BJ (cell line): ENCODE measurements at regions not wholly inside any gene's neighbourhood (a gene's known extent, or its start where the extent isn't known, plus 50 kb on each side); places are given as distances from the start of the nearest gene placed in this dataset.
A peak's percentile ranks its signal among the peaks of the same experiment; 100 is the strongest.

Source experiments
- CTCF ChIA-PET: fragments of 350-600 bp; formaldehyde crosslinking; extraction: SDS; loops from one replicate; lab custom pipeline; 2021; ENCODE audit warnings: antibody characterized with exemption, inconsistent platforms; lab: Yijun Ruan, JAX
- POLR2A ChIA-PET: fragments of 300-600 bp; sonication (Branson Sonifier 250); formaldehyde crosslinking; extraction: SDS; loops from one replicate; lab custom pipeline; 2021; ENCODE audit warnings: antibody characterized with exemption; lab: Charles Lee
- DNase-seq: peaks from one replicate; pipeline ENCODE4 v3.0.0-alpha.2; 2011; ENCODE audit warnings: low read depth
- H3K27me3 ChIP-seq: 2 replicates; pipeline ENCODE4 v1.6.0; 2011; ENCODE audit warnings: low read length; ENCODE audit not compliant: control insufficient read depth, insufficient read depth
- H3K36me3 ChIP-seq: 2 replicates; pipeline ENCODE4 v1.5.1; 2011; ENCODE audit warnings: low read length; ENCODE audit not compliant: control insufficient read depth, insufficient read depth
- H3K4me3 ChIP-seq: 2 replicates; pipeline ENCODE4 v1.5.1; 2011; ENCODE audit warnings: low read depth, mild to moderate bottlenecking, control low read depth, low read length
- TF ChIP-seq, protein P1 (sequence below): IDR thresholded peaks from 2 replicates; pipeline ENCODE4 v1.5.1; 2011; ENCODE audit warnings: low read depth, mild to moderate bottlenecking, control low read depth, inconsistent platforms, low read length, moderate library complexity; ENCODE audit not compliant: insufficient read depth

- H3K27me3 ChIP-seq: no peaks in the 10 kb centered on the region; the same call in 1 of the 2 replicates
- CTCF ChIA-PET: interaction anchor here (0.7 to 2.3 kb wide), 4 partner anchors 13 to 59 kb away, joined by 3 to 8 read pairs (median 4); no protein-coding TSS in a partner anchor
- no peaks in the 10 kb centered on the region for H3K36me3 ChIP-seq
- TF ChIP-seq, protein P1, sequence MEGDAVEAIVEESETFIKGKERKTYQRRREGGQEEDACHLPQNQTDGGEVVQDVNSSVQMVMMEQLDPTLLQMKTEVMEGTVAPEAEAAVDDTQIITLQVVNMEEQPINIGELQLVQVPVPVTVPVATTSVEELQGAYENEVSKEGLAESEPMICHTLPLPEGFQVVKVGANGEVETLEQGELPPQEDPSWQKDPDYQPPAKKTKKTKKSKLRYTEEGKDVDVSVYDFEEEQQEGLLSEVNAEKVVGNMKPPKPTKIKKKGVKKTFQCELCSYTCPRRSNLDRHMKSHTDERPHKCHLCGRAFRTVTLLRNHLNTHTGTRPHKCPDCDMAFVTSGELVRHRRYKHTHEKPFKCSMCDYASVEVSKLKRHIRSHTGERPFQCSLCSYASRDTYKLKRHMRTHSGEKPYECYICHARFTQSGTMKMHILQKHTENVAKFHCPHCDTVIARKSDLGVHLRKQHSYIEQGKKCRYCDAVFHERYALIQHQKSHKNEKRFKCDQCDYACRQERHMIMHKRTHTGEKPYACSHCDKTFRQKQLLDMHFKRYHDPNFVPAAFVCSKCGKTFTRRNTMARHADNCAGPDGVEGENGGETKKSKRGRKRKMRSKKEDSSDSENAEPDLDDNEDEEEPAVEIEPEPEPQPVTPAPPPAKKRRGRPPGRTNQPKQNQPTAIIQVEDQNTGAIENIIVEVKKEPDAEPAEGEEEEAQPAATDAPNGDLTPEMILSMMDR: no peak
- no peak overlapping the region for H3K4me3 ChIP-seq
- POLR2A ChIA-PET: no interaction called here
- peak; percentile 42 for DNase-seq
Observed at GRCh38 chr15:68487087-68487843, 55.3 kb upstream of the ITGA11 start.

GRCh38 chr15:68488290-68488689 is 56.3 kb upstream of the ITGA11 start:
- ChIA-PET CTCF (interaction anchor here (1.3 to 2.3 kb wide), 4 partner anchors 9 to 62 kb away, joined by 3 to 8 read pairs (median 4); no protein-coding TSS in a partner anchor), POLR2A (no interaction called here)
- peaks cover 4% of the 10 kb centered on the region for H3K27me3 ChIP-seq
- TF ChIP-seq, protein P1: no peak
- DNase-seq: no peak
- no peak overlapping the region for H3K4me3 ChIP-seq
- H3K36me3 ChIP-seq: no peaks in the 10 kb centered on the region

DNA sequence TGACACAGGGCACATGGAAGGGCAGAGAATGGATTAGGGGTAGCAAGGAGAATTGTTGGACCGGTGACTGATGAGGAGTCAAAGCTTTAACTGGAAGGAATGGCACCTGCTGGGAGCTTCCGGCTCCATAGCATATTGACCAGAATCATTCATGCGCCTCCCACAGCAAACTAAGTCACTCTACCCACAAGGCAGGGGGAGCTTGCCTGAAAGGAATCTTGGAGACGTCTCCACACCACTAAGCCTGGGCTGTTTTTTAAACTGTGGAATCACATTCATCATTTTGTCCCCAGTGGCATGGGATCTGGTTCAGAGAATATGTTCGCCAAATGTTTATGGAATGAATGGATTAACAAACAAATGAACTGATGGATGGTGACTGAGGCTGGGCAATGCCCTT is 57.0 kb upstream of the ITGA11 start:
- Histone ChIP-seq H3K4me3 (no peak overlapping the region), H3K36me3 (no peaks in the 10 kb centered on the region), H3K27me3 (peaks cover 10% of the 10 kb centered on the region)
- ChIA-PET CTCF (interaction anchor here (1.3 to 2.3 kb wide), 3 partner anchors 10 to 61 kb away, joined by 3 to 8 read pairs (median 4); no protein-coding TSS in a partner anchor), POLR2A (no interaction called here)
- TF ChIP-seq, protein P1: no peak
- no peak for DNase-seq

GRCh38 chr15:68489421-68489820 is 57.5 kb upstream of the ITGA11 start:
- DNase-seq: no peak
- TF ChIP-seq, protein P1: no peak

GRCh38 chr15:68491415-68492106 is 59.6 kb upstream of the ITGA11 start:
- TF ChIP-seq, protein P1: no peak
- Histone ChIP-seq H3K36me3 (no peaks in the 10 kb centered on the region), H3K27me3 (peaks cover 15% of the 10 kb centered on the region), H3K4me3 (no peak overlapping the region)
- CTCF ChIA-PET: interaction anchor here (0.6 to 0.9 kb wide), 2 partner anchors 20 to 113 kb away, joined by 3 read pairs; no protein-coding TSS in a partner anchor
- POLR2A ChIA-PET: no interaction called here
- DNase-seq: no peak

More at GRCh38 chr15:68489421-68489820, 57.5 kb upstream of the ITGA11 start:
- POLR2A ChIA-PET: no interaction called here
- Histone ChIP-seq H3K4me3 (no peak overlapping the region), H3K27me3 (peaks cover 11% of the 10 kb centered on the region), H3K36me3 (no peaks in the 10 kb centered on the region)
- CTCF ChIA-PET: interaction anchor here (1.3 to 1.4 kb wide), 2 partner anchors 10 to 60 kb away, joined by 3 to 4 read pairs; no protein-coding TSS in a partner anchor
